Hepatocyte (in vitro differentiated cells): ENCODE measurements at regions not wholly inside any gene's neighbourhood (a gene's known extent, or its start where the extent isn't known, plus 50 kb on each side); places are given as distances from the start of the nearest gene placed in this dataset.
A peak's percentile ranks its signal among the peaks of the same experiment; 100 is the strongest.
"Not testable (repeated sequence)": the region's sequence is repeated elsewhere in the genome, so short reads cannot be mapped to it uniquely, and the experiment has no call there.

Experiments
- DNase-seq: peaks from one replicate; pipeline ENCODE4 v3.0.0-alpha.2; 2016; ENCODE audit warnings: low spot score
- H2AFZ ChIP-seq: fragments of 200-600 bp; sonication (generic); 2 replicates; pipeline ENCODE4 v1.6.0; 2016; ENCODE audit warnings: antibody characterized with exemption, mild to moderate bottlenecking
- H3K27ac ChIP-seq: fragments of 200-600 bp; sonication (generic); 2 replicates; pipeline ENCODE4 v1.5.1; 2016; ENCODE audit warnings: mild to moderate bottlenecking
- H3K27me3 ChIP-seq: fragments of 200-600 bp; sonication (generic); 2 replicates; pipeline ENCODE4 v1.6.1; 2016
- H3K36me3 ChIP-seq: fragments of 200-600 bp; sonication (generic); replicated peaks from 2 replicates; pipeline ENCODE4 v1.5.1; 2016; ENCODE audit warnings: low read depth; ENCODE audit not compliant: insufficient read depth
- H3K4me1 ChIP-seq: fragments of 200-600 bp; sonication (generic); 2 replicates; pipeline ENCODE4 v1.5.1; 2016; ENCODE audit warnings: mild to moderate bottlenecking, moderate library complexity; ENCODE audit not compliant: insufficient read depth
- H3K4me2 ChIP-seq: fragments of 200-600 bp; sonication (generic); 2 replicates; pipeline ENCODE4 v1.6.0; 2016
- H3K4me3 ChIP-seq: fragments of 200-600 bp; sonication (generic); 2 replicates; pipeline ENCODE4 v1.5.1; 2016; ENCODE audit warnings: mild to moderate bottlenecking
- H3K79me2 ChIP-seq: fragments of 200-600 bp; sonication (generic); 2 replicates; pipeline ENCODE4 v1.6.0; 2017; ENCODE audit warnings: mild to moderate bottlenecking
- H3K9me2 ChIP-seq: fragments of 200-600 bp; sonication (generic); replicated peaks from 2 replicates; pipeline ENCODE4 v1.6.0; 2017; ENCODE audit warnings: mild to moderate bottlenecking; ENCODE audit not compliant: insufficient read depth
- H3K9me3 ChIP-seq: fragments of 200-600 bp; sonication (generic); 2 replicates; pipeline ENCODE4 v1.5.1; 2016; ENCODE audit warnings: low read depth, mild to moderate bottlenecking
- H4K20me1 ChIP-seq: fragments of 200-600 bp; sonication (generic); 2 replicates; pipeline ENCODE4 v1.6.0; 2016; ENCODE audit warnings: mild to moderate bottlenecking; ENCODE audit not compliant: insufficient read depth, poor library complexity, severe bottlenecking
- EZH2 ChIP-seq: fragments of 200-600 bp; sonication (generic); IDR thresholded peaks from 2 replicates; pipeline ENCODE4 v1.6.1; 2016; ENCODE audit warnings: antibody characterized with exemption, mild to moderate bottlenecking, borderline replicate concordance
- EZH2phosphoT487 ChIP-seq: fragments of 200-600 bp; sonication (generic); IDR thresholded peaks from one replicate; pipeline ENCODE4 v1.6.1; 2018; ENCODE audit warnings: antibody characterized with exemption, mild to moderate bottlenecking, low read depth, moderate library complexity; ENCODE audit not compliant: unreplicated experiment, severe bottlenecking
- WGBS: methylation state at CpG from one replicate; pipeline ENCODE4 v1.1.6; 2016; ENCODE audit warnings: low lambda C conversion rate; ENCODE audit errors: missing lambda C conversion rate; 5-methylcytosine and 5-hydroxymethylcytosine counted together
- TF ChIP-seq, protein P1 (sequence below): fragments of 200-600 bp; sonication (generic); IDR thresholded peaks from 2 replicates; pipeline ENCODE4 v1.5.1; 2016; ENCODE audit warnings: antibody characterized with exemption, mild to moderate bottlenecking; ENCODE audit not compliant: poor library complexity

DNA sequence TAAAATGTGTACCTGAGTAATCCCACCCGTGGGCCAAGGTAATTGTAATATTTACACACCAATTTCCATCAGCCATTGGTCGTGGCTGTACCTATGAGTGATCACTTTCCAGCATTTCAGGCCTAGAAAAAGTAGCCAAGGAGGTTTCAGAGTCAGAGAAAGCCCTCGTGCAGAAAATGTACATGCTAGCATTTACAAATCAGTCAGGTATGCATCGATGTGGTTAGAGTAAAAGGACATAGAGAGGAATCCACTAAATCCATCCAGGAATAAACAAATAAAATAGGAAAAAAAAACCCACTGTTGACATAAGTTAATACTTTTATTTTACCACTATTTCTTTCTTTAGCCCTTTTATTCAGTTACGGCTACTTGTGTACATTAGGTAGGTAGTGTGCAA lies 256.8 kb downstream of the TRIML1 start:
- no peaks in the 10 kb centered on the region for H3K79me2 ChIP-seq
- 38% methylated on average over 5 of the region's 5 CpGs for WGBS
- H3K9me2 ChIP-seq = no peaks in the 10 kb centered on the region
- no peak overlapping the region for H3K27ac ChIP-seq
- H3K4me1 ChIP-seq = peaks cover 4% of the 10 kb centered on the region
- H3K4me2 ChIP-seq = no peak overlapping the region
- H2AFZ ChIP-seq = no peak overlapping the region
- H3K36me3 ChIP-seq = no peaks in the 10 kb centered on the region
- TF ChIP-seq, protein P1, sequence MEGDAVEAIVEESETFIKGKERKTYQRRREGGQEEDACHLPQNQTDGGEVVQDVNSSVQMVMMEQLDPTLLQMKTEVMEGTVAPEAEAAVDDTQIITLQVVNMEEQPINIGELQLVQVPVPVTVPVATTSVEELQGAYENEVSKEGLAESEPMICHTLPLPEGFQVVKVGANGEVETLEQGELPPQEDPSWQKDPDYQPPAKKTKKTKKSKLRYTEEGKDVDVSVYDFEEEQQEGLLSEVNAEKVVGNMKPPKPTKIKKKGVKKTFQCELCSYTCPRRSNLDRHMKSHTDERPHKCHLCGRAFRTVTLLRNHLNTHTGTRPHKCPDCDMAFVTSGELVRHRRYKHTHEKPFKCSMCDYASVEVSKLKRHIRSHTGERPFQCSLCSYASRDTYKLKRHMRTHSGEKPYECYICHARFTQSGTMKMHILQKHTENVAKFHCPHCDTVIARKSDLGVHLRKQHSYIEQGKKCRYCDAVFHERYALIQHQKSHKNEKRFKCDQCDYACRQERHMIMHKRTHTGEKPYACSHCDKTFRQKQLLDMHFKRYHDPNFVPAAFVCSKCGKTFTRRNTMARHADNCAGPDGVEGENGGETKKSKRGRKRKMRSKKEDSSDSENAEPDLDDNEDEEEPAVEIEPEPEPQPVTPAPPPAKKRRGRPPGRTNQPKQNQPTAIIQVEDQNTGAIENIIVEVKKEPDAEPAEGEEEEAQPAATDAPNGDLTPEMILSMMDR = no peak
- no peak for TF ChIP-seq EZH2
- TF ChIP-seq EZH2phosphoT487 = no peak
- no peaks in the 10 kb centered on the region for H3K9me3 ChIP-seq
- H3K27me3 ChIP-seq = no peaks in the 10 kb centered on the region
- DNase-seq = no peak
- no peak overlapping the region for H3K4me3 ChIP-seq
- no peaks in the 10 kb centered on the region for H4K20me1 ChIP-seq

GRCh38 chr4:188399834-188400233 lies 260.6 kb downstream of the TRIML1 start:
- WGBS = 30% methylated on average over 6 of the region's 6 CpGs
- H3K4me2 ChIP-seq = no peak overlapping the region
- DNase-seq = peak; percentile 16

GRCh38 chr4:188400451-188400850 lies 261.2 kb downstream of the TRIML1 start:
- Histone ChIP-seq H2AFZ (no peak overlapping the region), H3K4me3 (no peak overlapping the region), H3K9me2 (no peaks in the 10 kb centered on the region), H3K4me2 (no peak overlapping the region), H3K36me3 (no peaks in the 10 kb centered on the region), H3K27me3 (no peaks in the 10 kb centered on the region), H3K4me1 (peaks cover 4% of the 10 kb centered on the region), H3K9me3 (no peaks in the 10 kb centered on the region), H3K27ac (no peak overlapping the region), H4K20me1 (no peaks in the 10 kb centered on the region), H3K79me2 (no peaks in the 10 kb centered on the region)
- TF ChIP-seq EZH2phosphoT487 (no peak), EZH2 (no peak)
- TF ChIP-seq, protein P1 = no peak
- WGBS = 17% methylated on average over 2 of the region's 2 CpGs
- no peak for DNase-seq

More at GRCh38 chr4:188399834-188400233, 260.6 kb downstream of the TRIML1 start:
- Histone ChIP-seq H3K9me3 (no peaks in the 10 kb centered on the region), H3K27me3 (no peaks in the 10 kb centered on the region), H3K27ac (no peak overlapping the region), H3K4me1 (peaks cover 4% of the 10 kb centered on the region), H3K9me2 (no peaks in the 10 kb centered on the region), H4K20me1 (no peaks in the 10 kb centered on the region), H2AFZ (no peak overlapping the region), H3K79me2 (no peaks in the 10 kb centered on the region), H3K36me3 (no peaks in the 10 kb centered on the region), H3K4me3 (no peak overlapping the region)
- TF ChIP-seq EZH2phosphoT487 (no peak), EZH2 (no peak)
- TF ChIP-seq, protein P1 = no peak

DNA sequence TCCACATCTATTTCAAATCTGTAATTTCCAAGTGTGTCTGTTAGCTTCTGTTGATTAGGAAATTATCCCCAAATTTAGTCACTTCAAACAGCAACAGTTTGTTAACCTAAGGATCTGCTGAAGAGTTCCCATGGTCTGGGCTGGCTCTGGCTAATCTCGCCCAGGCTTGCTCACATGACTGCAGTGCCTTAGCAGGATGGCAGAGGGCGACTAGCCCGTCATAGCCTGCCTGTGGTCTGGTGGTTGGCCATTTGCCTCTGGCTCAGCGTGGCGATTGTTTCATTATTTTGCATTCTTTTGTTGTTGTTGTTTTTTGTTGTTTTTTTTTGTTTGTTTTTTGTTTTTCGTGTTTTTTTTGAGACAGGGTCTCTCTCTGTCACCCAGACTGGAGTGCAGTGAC lies 264.0 kb downstream of the TRIML1 start:
- H2AFZ ChIP-seq = no peak overlapping the region
- no peaks in the 10 kb centered on the region for H3K9me3 ChIP-seq
- no peak overlapping the region for H3K27ac ChIP-seq
- no peaks in the 10 kb centered on the region for H3K9me2 ChIP-seq
- no peaks in the 10 kb centered on the region for H3K36me3 ChIP-seq
- peaks cover 8% of the 10 kb centered on the region for H3K4me1 ChIP-seq
- H3K4me2 ChIP-seq = no peak overlapping the region
- no peak overlapping the region for H3K4me3 ChIP-seq
- no peaks in the 10 kb centered on the region for H4K20me1 ChIP-seq
- no peak for TF ChIP-seq EZH2
- TF ChIP-seq, protein P1 = no peak
- no peak for TF ChIP-seq EZH2phosphoT487
- WGBS = 86% methylated on average over 6 of the region's 6 CpGs
- H3K79me2 ChIP-seq = no peaks in the 10 kb centered on the region
- H3K27me3 ChIP-seq = no peaks in the 10 kb centered on the region
- no peak for DNase-seq

GRCh38 chr4:188405071-188405835 lies 266.0 kb downstream of the TRIML1 start:
- H3K27ac ChIP-seq, H2AFZ ChIP-seq, H3K9me3 ChIP-seq, H3K9me2 ChIP-seq, H3K4me2 ChIP-seq, H3K79me2 ChIP-seq, H3K4me3 ChIP-seq, H3K36me3 ChIP-seq, DNase-seq, H3K27me3 ChIP-seq, H4K20me1 ChIP-seq: not testable (repeated sequence)
- 91% methylated on average over 13 of the region's 14 CpGs for WGBS
- H3K4me1 ChIP-seq = peaks cover 10% of the 10 kb centered on the region
